22Rv1 (cell line): ENCODE measurements at regions not wholly inside any gene's neighbourhood (a gene's known extent, or its start where the extent isn't known, plus 50 kb on each side); places are given as distances from the start of the nearest gene placed in this dataset.
A peak's percentile ranks its signal among the peaks of the same experiment; 100 is the strongest.
"Not testable (repeated sequence)": the region's sequence is repeated elsewhere in the genome, so short reads cannot be mapped to it uniquely, and the experiment has no call there.

Experiments used
- H3K27ac ChIP-seq: fragments of 450-650 bp; 2 replicates; pipeline ENCODE4 v1.5.1; 2017
- ZFX ChIP-seq: fragments of 450-650 bp; IDR thresholded peaks from 2 replicates; pipeline ENCODE4 v1.6.1; 2017; ENCODE audit warnings: antibody characterized with exemption, borderline replicate concordance
- TF ChIP-seq, protein P1 (sequence below): fragments of 450-650 bp; IDR thresholded peaks from 2 replicates; pipeline ENCODE4 v1.5.1; 2017; ENCODE audit warnings: mild to moderate bottlenecking

DNA sequence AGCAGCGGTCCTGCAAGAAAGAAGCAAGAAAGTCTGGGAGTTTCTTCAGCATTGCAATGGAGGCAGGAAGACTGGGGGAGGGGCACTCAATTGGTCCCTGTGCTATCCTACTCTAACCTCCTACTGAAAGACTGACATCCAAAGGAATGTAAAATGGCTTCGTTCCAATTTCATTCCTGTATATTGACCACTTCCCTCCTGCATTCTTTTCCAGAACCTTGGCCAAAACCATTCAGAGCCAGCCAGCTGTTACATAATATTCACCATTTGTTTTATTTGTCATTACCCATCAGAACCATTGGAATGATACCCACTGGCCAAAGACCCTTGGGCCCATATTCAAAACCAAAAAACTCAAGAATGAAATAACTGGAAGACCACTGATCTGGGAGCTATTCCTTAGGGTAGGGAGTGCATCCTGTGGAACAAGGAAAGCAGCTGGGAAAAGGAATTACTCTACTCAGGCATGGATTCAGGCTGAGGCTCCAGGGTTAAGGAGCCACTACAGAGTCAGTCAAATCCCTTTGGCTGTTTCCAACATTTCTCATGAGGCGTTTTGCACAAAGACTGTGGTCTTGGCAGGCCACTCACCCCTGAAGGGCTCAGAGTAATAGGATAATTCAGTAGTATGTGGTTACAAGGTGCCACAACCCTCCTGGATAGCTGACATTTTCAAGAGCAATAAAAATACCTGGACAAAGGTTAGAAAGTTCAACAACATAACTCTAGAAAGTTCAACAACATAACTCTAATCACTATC is 148.7 kb upstream of the SLC1A3 start:
- TF ChIP-seq, protein P1, sequence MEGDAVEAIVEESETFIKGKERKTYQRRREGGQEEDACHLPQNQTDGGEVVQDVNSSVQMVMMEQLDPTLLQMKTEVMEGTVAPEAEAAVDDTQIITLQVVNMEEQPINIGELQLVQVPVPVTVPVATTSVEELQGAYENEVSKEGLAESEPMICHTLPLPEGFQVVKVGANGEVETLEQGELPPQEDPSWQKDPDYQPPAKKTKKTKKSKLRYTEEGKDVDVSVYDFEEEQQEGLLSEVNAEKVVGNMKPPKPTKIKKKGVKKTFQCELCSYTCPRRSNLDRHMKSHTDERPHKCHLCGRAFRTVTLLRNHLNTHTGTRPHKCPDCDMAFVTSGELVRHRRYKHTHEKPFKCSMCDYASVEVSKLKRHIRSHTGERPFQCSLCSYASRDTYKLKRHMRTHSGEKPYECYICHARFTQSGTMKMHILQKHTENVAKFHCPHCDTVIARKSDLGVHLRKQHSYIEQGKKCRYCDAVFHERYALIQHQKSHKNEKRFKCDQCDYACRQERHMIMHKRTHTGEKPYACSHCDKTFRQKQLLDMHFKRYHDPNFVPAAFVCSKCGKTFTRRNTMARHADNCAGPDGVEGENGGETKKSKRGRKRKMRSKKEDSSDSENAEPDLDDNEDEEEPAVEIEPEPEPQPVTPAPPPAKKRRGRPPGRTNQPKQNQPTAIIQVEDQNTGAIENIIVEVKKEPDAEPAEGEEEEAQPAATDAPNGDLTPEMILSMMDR = no peak
- TF ChIP-seq ZFX = no peak
- no peak overlapping the region for H3K27ac ChIP-seq

DNA sequence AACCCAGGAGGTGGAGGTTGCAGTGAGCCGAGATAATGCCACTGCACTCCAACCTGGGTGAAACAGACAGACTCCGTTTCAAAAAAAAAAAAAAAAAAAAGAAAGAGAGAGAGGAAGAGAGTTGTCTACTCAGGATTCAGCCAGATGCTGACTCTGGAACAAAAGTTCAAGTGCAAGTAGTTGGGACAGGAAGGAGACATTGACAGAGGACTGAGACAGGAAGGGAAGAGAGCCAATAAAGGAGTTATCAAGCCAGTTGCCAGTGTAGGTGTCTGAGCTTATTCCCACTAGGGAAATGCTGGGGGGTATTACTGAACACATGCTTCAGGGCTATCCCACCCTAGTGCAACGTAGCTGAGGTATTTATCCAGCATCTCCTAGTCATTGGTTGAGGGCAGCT is 147.7 kb upstream of the SLC1A3 start:
- TF ChIP-seq, protein P1 = no peak
- TF ChIP-seq ZFX = no peak
- no peak overlapping the region for H3K27ac ChIP-seq

DNA sequence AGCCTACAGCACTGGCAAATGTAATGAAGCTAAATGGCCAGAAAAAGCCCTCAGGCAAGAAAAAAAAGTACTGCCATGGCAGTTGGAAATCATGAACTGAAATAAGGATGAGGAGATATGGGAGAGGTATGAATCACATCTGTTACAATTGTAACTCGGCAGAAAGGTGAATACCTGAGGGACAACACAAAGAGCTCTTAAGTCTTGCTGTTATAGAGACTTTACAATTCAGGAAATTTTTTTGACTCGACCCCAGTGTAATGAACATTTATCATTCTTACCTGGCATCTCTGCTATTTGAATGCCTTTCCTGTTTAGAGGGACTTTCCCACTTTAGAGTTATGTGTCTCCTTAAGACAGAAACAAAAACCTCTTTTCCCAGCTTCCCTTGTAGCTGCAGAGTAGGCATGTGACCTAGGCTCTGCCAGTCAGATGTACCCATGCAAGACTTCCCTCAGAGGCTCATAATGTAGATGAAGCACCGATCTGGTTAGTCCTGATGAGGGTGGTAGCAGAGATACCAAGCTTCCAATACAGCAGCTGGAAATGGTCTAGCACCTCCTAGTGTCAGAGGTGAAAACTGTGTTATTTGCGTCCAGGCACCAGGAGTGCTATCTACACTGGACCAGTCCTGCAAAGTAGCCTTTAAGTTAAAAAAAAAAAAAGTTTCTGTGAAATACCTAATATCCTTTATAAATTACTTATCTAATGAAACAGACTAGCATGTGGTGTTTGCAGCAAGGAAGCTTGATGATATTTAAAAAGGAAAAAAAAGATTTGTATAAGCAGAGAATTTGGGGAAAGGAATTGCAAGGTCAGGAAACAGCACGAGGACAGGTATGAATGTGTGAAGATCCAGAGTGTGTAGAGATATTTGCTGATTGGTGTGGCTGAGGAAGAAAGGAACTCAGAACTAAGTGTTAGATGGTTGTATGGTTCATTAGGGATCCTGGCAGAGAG is 146.9 kb upstream of the SLC1A3 start:
- no peak for TF ChIP-seq ZFX
- TF ChIP-seq, protein P1 = peak; percentile 58
- H3K27ac ChIP-seq = no peak overlapping the region

DNA sequence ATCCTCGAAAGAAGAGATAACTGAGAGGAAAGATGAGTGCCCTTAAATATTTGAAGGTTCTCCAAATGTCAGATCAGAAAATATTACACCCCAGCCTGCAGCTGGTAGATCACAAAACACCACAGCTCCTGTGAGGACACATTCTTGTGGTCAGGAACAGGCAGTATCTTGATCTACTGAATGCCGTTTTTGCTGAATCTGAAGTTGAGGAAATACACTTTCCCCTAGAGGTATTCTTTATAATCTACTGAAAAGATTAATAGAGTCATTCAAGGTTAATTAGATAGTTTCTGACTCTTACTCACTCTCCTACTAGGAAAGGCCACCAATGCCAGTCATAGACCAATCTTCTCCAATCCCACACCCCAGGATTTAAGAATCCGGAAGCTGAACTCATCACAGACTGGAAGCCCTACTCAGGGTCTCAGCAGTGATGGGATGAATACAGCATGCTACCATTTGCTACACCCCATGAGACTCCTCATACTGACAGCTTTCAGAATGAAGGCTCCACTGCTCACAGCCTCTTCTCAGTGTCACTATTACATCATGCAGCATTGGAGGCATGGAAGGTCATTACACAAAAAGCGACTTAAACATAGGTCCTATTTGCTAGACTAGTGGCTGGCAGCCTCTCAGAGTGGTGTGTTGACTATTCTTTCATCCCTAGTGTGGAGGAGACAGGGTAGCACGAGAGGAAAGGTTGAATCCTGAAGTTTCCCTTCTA is 143.9 kb upstream of the SLC1A3 start:
- TF ChIP-seq ZFX = no peak
- TF ChIP-seq, protein P1 = no peak
- H3K27ac ChIP-seq = no peak overlapping the region

DNA sequence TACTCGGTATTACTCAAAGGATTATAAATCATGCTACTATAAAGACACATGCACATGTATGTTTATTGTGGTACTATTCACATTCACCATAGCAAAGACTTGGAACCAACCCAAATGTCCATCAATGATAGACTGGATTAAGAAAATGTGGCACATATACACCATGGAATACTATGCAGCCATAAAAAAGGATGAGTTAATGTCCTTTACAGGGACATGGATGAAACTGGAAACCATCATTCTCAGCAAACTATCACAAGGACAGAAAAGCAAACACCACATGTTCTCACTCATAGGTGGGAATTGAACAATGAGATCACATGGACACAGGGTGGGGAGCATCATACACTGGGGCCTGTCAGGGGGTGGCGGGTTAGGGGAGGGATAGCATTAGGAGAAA is 130.5 kb upstream of the SLC1A3 start:
- not testable (repeated sequence) for H3K27ac ChIP-seq

DNA sequence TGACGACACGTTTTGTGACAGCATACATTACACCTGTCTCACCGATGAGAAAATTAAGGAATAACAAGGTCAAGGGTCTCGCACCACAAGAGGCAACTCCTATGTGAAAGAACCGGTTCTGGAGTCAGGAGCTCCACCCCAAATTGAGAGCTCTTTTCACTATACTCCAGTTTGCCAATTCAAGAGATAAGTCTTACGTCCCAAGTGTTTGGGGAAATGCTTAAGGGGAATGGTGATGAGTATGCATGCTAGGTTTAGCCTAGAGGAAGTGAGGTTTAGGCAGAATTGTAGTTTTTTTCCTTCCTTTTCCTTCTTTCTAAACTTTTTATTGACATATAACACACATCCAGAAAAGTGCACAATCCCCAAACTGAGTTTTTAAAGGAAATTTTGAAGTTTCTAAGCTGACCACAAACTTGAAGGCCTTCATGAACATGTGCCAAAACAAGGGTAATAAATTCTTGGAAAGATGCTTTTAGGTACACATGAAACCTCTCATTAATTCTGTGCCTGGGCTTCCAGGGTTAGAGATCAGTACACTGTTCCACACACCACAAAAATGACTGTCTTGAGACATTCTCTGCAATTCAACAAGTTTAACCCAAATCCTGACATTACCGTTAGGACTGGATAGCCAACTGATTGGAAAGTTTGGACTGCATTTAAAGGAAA is 127.6 kb upstream of the SLC1A3 start:
- TF ChIP-seq, protein P1 = no peak
- TF ChIP-seq ZFX = no peak
- H3K27ac ChIP-seq = no peak overlapping the region

DNA sequence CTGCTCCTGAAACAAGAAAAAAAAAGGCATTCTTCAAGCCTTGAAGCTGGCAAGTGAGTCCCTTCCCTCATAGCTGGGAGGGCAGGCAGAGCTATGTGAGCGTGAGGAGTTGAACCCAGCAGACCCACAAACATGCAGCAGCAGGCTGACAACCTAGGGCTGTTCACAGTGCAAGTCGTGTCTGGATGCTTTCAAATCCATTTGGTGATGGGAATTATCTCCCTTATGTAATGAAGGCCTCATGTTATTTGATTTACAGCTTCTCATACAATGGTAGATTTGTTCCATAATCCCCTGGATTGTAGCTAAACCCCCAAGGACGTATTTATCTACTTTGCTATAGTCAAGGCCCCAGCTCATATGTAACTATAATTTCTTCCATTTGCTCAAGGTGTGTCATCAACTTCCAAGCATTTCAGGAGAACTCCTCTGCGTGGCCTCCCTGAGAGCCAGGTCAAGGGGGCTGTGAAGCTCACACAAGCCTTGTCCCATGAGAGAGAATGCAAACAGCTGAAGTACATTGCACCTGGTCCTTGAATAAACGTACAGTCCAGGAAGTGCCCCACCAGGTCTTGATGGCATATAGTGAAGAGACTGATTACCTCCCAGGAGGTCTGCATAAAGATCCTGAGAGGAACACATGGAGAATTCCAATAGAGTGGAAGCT is 124.8 kb upstream of the SLC1A3 start:
- H3K27ac ChIP-seq = no peak overlapping the region
- TF ChIP-seq, protein P1 = no peak
- TF ChIP-seq ZFX = no peak
